Uterus (tissue), 3 donors: ENCODE measurements at regions not wholly inside any gene's neighbourhood (a gene's known extent, or its start where the extent isn't known, plus 50 kb on each side); places are given as distances from the start of the nearest gene placed in this dataset.
"Not testable (repeated sequence)": the region's sequence is repeated elsewhere in the genome, so short reads cannot be mapped to it uniquely, and the experiment has no call there.

Source experiments
- DNase-seq, 2 donors: peaks; one replicate each; pipeline ENCODE4 v3.0.0-alpha.2; 2019 to 2020
- H3K27ac ChIP-seq, 2 donors: fragments of 200-600 bp; sonication (generic); 1 replicate in 1 of 2; 2 replicates in 1 of 2; pipeline ENCODE4 v1.5.1; 2016 to 2018
- H3K27me3 ChIP-seq, 2 donors: fragments of 200-600 bp; sonication (generic); one replicate each; pipeline ENCODE4 v1.5.1; 2018 to 2019; ENCODE audit warnings: control low read depth in 1 of 2
- H3K36me3 ChIP-seq, 2 donors: fragments of 200-600 bp; sonication (generic); one replicate each; pipeline ENCODE4 v1.5.1; 2019; ENCODE audit warnings: control low read depth in 1 of 2
- H3K4me1 ChIP-seq, 2 donors: fragments of 200-600 bp; sonication (generic); one replicate each; pipeline ENCODE4 v1.5.1; 2018 to 2019; ENCODE audit warnings: control low read depth in 1 of 2
- H3K4me3 ChIP-seq, 2 donors: fragments of 200-600 bp; sonication (generic); 1 replicate in 1 of 2; 2 replicates in 1 of 2; pipeline ENCODE4 v1.5.1; 2018 to 2019; ENCODE audit warnings: mild to moderate bottlenecking in 1 of 2
- H3K9me3 ChIP-seq, 2 donors: fragments of 200-600 bp; sonication (generic); one replicate each; pipeline ENCODE4 v1.5.1; 2019; ENCODE audit warnings: control low read depth in 1 of 2
- POLR2A ChIP-seq, 2 donors: fragments of 450-650 bp; IDR thresholded peaks; one replicate each; pipeline ENCODE4 v1.6.1; 2016; ENCODE audit warnings: antibody characterized with exemption in 2 of 2, mild to moderate bottlenecking in 1 of 2, moderate library complexity in 1 of 2
- intact Hi-C: fragments of 100-400 bp; cut with DNase I; formaldehyde crosslinking; loops from one replicate; pipeline ENCODE4 v1.15.1; 2023; ENCODE audit warnings: low total_unique reads
- TF ChIP-seq, protein P1 (sequence below), 4 experiments: fragments of 200-600 bp in 2 of 4; fragments of 450-650 bp in 2 of 4; sonication (generic) in 2 of 4; IDR thresholded peaks; one replicate each; pipeline ENCODE4 v1.5.1; 2016 to 2019; ENCODE audit warnings: antibody characterized with exemption in 4 of 4, mild to moderate bottlenecking in 2 of 4, moderate library complexity in 1 of 4
- donor health status: DM: yes; HTN: yes; CAD: no.

DNA sequence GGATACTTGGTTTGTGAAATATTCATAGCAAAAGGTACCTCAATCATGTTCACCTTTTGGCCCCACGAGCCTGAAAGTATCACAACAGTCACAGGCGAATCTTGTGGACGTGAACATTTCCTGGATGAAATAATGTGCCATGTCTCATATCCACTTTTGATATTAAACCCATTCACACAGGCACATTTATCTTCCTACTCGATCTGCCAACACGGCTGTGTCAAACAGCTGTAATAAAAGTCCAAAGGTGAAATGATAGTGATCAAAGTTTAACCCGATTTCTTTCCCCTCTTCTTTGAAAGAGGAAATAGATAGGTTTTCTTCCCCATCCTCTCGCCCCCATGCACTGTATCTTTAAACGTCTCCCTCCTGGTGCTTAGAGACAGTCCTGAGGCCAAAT, 191.2 kb upstream of the PROX1 start:
- no peak for DNase-seq
- Histone ChIP-seq H3K9me3 (no peaks in the 10 kb centered on the region), H3K4me1 (no peaks in the 10 kb centered on the region), H3K27me3 (no peaks in the 10 kb centered on the region), H3K27ac (no peak overlapping the region), H3K36me3 (no peaks in the 10 kb centered on the region), H3K4me3 (no peak overlapping the region)
- TF ChIP-seq POLR2A (IDR thresholded peaks at IDR 0.05), result no peak
- intact Hi-C loops, result no loop called here

- intact Hi-C loops, H3K4me1 ChIP-seq, DNase-seq, H3K9me3 ChIP-seq, H3K36me3 ChIP-seq, H3K27ac ChIP-seq, H3K27me3 ChIP-seq, H3K4me3 ChIP-seq: not testable (repeated sequence)
Measured at GRCh38 chr1:213808288-213808687, 179.5 kb upstream of the PROX1 start.

DNA sequence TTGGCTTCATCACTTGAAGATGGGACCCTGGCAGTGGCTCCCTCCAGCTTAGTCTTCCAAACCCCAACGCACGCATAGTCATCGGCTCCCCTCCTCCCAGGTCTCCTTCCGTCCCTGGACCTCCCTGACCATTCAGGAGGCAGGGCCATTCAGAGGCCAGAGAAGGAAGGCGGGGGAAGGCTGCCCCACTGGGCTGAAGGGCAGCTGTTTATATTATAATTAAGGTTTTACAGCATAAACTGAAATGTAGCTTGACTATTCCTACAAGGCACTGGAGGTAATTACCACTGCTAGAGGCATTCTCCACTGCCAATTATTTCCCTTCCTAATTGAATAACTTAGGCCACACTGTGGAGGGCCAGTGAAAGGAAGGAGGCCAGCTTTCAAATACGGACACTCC, 170.6 kb upstream of the PROX1 start:
- intact Hi-C loops, result no loop called here

DNA sequence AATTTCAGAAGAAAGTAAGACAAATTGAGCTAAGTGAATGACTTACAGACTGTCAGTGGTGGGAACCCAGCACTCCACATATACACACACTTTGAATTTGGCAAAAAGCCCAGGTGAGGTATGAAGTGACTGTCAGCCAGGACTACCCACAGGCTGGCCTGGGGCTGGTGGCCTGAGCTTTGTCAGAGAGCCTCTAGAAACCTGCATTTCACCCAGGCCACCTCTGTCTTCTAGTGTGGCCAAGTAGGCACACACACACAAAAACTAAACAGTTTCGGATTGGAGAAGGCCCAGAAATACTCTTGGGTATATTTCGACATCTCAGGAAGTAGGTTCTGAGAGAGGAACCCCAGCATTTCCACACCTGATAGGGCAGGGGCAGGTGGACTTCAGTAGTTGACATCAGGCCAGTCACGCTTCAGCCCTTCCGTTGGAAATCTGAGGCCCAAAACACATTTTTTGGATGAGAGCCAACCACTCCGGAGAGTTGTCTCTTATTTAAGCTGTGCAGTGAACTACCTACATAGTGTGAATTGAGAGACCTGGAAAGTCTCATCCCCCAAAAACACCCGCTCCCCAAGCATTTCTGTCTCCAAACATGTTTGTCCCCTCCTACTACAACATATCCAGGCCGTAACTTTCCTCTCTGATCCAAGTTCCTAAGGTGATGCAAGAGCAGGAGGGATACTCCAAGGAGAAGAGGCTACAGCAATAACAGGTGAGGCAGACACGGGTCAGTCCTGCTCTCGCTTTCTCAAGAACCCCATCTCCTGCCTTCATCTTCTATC, 167.2 kb upstream of the PROX1 start:
- Histone ChIP-seq H3K36me3 (no peaks in the 10 kb centered on the region), H3K4me3 (no peak overlapping the region), H3K4me1 (no peaks in the 10 kb centered on the region), H3K27me3 (no peaks in the 10 kb centered on the region), H3K9me3 (no peaks in the 10 kb centered on the region), H3K27ac (no peak overlapping the region)
- intact Hi-C loops, result no loop called here
- TF ChIP-seq, protein P1, sequence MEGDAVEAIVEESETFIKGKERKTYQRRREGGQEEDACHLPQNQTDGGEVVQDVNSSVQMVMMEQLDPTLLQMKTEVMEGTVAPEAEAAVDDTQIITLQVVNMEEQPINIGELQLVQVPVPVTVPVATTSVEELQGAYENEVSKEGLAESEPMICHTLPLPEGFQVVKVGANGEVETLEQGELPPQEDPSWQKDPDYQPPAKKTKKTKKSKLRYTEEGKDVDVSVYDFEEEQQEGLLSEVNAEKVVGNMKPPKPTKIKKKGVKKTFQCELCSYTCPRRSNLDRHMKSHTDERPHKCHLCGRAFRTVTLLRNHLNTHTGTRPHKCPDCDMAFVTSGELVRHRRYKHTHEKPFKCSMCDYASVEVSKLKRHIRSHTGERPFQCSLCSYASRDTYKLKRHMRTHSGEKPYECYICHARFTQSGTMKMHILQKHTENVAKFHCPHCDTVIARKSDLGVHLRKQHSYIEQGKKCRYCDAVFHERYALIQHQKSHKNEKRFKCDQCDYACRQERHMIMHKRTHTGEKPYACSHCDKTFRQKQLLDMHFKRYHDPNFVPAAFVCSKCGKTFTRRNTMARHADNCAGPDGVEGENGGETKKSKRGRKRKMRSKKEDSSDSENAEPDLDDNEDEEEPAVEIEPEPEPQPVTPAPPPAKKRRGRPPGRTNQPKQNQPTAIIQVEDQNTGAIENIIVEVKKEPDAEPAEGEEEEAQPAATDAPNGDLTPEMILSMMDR (IDR thresholded peaks at IDR 0.05), result no peak
- TF ChIP-seq POLR2A (IDR thresholded peaks at IDR 0.05), result no peak
- DNase-seq, result no peak

More for the DNA sequence above, 170.6 kb upstream of the PROX1 start:
- Histone ChIP-seq H3K27ac (no peak overlapping the region), H3K9me3 (no peaks in the 10 kb centered on the region), H3K4me1 (no peaks in the 10 kb centered on the region), H3K36me3 (no peaks in the 10 kb centered on the region), H3K4me3 (no peak overlapping the region), H3K27me3 (no peaks in the 10 kb centered on the region)
- no peak for DNase-seq
- TF ChIP-seq POLR2A (IDR thresholded peaks at IDR 0.05), result no peak
- TF ChIP-seq, protein P1 (IDR thresholded peaks at IDR 0.05), result no peak

DNA sequence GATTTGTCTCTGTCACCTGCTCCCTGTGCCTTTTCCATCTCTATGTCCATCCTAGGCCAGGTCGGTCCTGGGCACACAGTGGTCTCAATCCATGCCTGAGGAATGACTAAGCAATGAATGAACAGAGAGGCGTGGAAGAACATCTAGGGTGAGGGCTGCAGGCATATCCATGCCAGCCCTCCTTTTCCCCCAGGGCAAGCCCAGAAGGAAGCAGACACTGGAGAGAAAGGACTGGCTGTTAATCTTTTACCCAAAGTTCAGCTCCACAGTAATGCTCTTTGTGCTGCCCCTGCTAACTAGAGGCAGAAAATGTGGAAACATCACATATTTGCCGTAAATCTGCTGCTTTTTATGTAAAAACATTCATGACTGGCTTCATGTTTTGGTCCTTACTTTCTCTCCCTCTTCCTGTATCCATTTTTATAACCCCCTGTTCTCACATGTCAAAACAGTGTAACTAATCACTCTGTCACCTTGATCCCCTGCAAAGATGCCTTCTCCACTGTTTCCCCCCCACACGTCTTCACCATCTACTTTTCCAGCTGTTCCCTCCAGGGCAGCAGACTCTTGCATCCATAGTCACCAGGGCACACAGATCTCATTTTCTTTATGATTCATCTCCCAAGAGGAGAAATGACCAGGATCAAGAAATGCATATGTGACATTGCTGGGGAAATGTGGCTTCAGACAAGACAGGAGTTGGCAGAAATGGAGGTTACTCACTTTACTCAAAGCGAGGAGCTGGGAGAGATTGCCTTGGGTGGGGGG, 166.4 kb upstream of the PROX1 start:
- no peak for TF ChIP-seq POLR2A (IDR thresholded peaks at IDR 0.05)
- TF ChIP-seq, protein P1 (IDR thresholded peaks at IDR 0.05), result no peak
- no peaks in the 10 kb centered on the region for H3K27me3 ChIP-seq
- no peak for DNase-seq
- intact Hi-C loops, result no loop called here
- no peaks in the 10 kb centered on the region for H3K4me1 ChIP-seq
- H3K27ac ChIP-seq, result no peak overlapping the region
- H3K9me3 ChIP-seq, result no peaks in the 10 kb centered on the region
- H3K4me3 ChIP-seq, result no peak overlapping the region
- H3K36me3 ChIP-seq, result no peaks in the 10 kb centered on the region

GRCh38 chr1:213821943-213822334, 165.8 kb upstream of the PROX1 start:
- Histone ChIP-seq H3K27me3 (no peaks in the 10 kb centered on the region), H3K27ac (no peak overlapping the region), H3K4me1 (no peaks in the 10 kb centered on the region), H3K9me3 (no peaks in the 10 kb centered on the region), H3K36me3 (no peaks in the 10 kb centered on the region), H3K4me3 (no peak overlapping the region)
- no peak for DNase-seq
- TF ChIP-seq, protein P1 (IDR thresholded peaks at IDR 0.05), result no peak
- TF ChIP-seq POLR2A (IDR thresholded peaks at IDR 0.05), result no peak
- intact Hi-C loops, result no loop called here
